22Rv1 (cell line): ENCODE measurements at regions not wholly inside any gene's neighbourhood (a gene's known extent, or its start where the extent isn't known, plus 50 kb on each side); places are given as distances from the start of the nearest gene placed in this dataset.

Experiments
- CTCF ChIP-seq: fragments of 450-650 bp; IDR thresholded peaks from 2 replicates; pipeline ENCODE4 v1.5.1; 2017; ENCODE audit warnings: mild to moderate bottlenecking
- ZFX ChIP-seq: fragments of 450-650 bp; IDR thresholded peaks from 2 replicates; pipeline ENCODE4 v1.6.1; 2017; ENCODE audit warnings: antibody characterized with exemption, borderline replicate concordance

- TF ChIP-seq CTCF (no peak), ZFX (no peak)
Measured at GRCh38 chr15:35197306-35197705, 112.2 kb upstream of the NANOGP8 start.
